Epithelial cell of proximal tubule (primary cell): ENCODE measurements at regions not wholly inside any gene's neighbourhood (a gene's known extent, or its start where the extent isn't known, plus 50 kb on each side); places are given as distances from the start of the nearest gene placed in this dataset.
"Not testable (repeated sequence)": the region's sequence is repeated elsewhere in the genome, so short reads cannot be mapped to it uniquely, and the experiment has no call there.

Source experiments
- DNase-seq: peaks from one replicate; pipeline ENCODE4 v3.0.0-alpha.2; 2011; ENCODE audit warnings: low read depth
- H3K4me3 ChIP-seq: 2 replicates; pipeline ENCODE4 v1.5.1; 2011; ENCODE audit warnings: low read depth, mild to moderate bottlenecking, low read length
- TF ChIP-seq, protein P1 (sequence below): conservative IDR thresholded peaks from 2 replicates; pipeline ENCODE4 v1.5.1; 2012; ENCODE audit warnings: low read depth, mild to moderate bottlenecking, low read length

DNA sequence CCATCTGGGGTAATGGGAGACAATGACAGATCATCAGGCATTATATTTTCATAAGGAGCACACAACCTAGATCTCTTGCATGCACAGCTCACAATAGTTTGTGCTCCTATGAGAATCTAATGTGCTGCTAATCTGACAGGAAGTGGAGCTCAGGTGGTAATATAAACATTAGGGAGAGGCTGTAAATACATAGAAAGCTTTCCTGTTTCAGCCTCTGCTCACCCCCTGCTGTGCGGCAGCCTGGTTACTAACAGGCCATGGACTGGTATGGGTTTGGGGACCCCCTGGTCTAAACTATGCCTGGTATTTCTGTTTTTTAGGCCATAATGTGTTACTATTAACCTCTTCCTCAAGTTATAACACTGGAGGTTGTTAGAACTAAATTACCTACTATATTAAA lies 1373.7 kb downstream of the LRFN5 start:
- no peak for DNase-seq
- no peak overlapping the region for H3K4me3 ChIP-seq
- TF ChIP-seq, protein P1, sequence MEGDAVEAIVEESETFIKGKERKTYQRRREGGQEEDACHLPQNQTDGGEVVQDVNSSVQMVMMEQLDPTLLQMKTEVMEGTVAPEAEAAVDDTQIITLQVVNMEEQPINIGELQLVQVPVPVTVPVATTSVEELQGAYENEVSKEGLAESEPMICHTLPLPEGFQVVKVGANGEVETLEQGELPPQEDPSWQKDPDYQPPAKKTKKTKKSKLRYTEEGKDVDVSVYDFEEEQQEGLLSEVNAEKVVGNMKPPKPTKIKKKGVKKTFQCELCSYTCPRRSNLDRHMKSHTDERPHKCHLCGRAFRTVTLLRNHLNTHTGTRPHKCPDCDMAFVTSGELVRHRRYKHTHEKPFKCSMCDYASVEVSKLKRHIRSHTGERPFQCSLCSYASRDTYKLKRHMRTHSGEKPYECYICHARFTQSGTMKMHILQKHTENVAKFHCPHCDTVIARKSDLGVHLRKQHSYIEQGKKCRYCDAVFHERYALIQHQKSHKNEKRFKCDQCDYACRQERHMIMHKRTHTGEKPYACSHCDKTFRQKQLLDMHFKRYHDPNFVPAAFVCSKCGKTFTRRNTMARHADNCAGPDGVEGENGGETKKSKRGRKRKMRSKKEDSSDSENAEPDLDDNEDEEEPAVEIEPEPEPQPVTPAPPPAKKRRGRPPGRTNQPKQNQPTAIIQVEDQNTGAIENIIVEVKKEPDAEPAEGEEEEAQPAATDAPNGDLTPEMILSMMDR, result no peak

DNA sequence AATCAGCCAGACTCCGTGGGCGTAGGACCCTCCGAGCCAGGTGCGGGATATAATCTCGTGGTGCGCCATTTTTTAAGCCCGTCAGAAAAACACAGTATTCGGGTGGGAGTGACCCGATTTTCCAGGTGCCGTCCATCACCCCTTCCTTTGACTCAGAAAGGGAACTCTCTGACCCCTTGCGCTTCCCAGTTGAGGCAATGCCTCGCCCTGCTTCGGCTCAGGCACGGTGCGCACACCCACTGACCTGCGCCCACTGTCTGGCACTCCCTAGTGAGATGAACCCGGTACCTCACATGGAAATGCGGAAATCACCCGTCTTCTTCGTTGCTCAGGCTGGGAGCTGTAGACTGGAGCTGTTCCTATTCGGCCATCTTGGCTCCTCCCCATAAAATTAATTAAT lies 1366.5 kb downstream of the LRFN5 start:
- H3K4me3 ChIP-seq, DNase-seq: not testable (repeated sequence)

- TF ChIP-seq, protein P1, result no peak
- H3K4me3 ChIP-seq, result no peak overlapping the region
- no peak for DNase-seq
Observed at GRCh38 chr14:42965512-42965911, 1358.8 kb downstream of the LRFN5 start.

DNA sequence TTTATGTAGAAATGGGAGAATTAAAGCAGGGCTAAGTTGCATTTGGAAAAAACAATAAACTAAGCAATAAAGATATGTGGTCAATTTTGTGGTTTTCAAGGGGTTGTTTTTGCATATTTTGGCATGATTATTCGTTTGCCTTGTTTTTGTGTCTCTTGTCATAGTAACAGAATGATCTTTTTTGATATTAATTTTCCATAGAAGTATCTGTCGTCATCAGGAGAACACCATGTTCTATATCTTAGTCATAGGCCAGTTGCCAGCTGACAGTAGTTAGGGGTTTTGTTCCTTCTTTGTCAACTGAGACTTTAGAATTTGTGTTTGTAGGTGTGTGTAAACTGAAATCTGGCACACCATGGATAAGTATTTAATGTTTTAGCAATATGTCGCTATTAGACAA lies 1354.8 kb downstream of the LRFN5 start:
- DNase-seq, result no peak
- TF ChIP-seq, protein P1, result no peak
- no peak overlapping the region for H3K4me3 ChIP-seq

- TF ChIP-seq, protein P1, result no peak
- no peak overlapping the region for H3K4me3 ChIP-seq
- no peak for DNase-seq
Observed at GRCh38 chr14:42950363-42950762, 1343.7 kb downstream of the LRFN5 start.

DNA sequence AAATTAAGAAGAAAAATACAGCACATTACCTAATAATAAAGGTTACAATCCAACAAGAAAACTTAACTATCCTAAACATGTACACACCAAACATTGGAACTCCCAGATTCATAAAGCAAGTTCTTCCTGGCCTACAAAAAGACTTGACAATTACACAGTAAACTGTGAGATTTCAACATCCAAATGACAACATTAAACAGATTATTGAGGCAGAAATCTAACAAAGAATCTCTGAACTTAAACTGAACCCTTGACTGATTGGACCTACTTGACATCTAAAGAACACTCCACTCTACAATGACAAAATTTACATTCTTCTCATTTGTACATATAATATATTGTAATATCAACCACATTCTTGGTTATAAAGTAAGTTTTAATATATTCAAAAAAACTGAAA lies 1341.3 kb downstream of the LRFN5 start:
- DNase-seq, result no peak
- H3K4me3 ChIP-seq, result no peak overlapping the region
- TF ChIP-seq, protein P1, result no peak

DNA sequence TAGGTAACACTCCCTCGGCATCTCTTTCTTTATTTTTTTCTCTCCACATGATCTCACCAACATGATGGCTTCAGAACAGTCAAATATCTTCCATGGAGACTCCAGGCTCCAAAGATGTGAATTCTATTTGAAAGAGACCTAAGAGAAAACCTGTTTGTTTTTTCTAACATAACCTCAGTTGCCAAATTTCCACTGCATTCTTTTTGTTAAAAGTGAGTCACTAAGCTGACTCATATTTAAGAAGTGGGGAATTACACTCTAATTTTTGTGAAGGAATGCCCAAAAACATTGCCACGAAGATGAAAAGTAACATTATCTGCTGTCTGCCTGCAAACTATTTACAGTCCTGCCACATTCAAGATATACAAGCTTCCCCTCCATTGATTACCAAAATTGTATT lies 1337.6 kb downstream of the LRFN5 start:
- DNase-seq, result no peak
- TF ChIP-seq, protein P1, result no peak
- H3K4me3 ChIP-seq, result no peak overlapping the region

- H3K4me3 ChIP-seq, result no peak overlapping the region
- TF ChIP-seq, protein P1, result no peak
- DNase-seq, result no peak
Observed at GRCh38 chr14:42931308-42931707, 1324.6 kb downstream of the LRFN5 start.
